ENCODE measurements at regions not wholly inside any gene's neighbourhood (a gene's known extent, or its start where the extent isn't known, plus 50 kb on each side); places are given as distances from the start of the nearest gene placed in this dataset.

DNA sequence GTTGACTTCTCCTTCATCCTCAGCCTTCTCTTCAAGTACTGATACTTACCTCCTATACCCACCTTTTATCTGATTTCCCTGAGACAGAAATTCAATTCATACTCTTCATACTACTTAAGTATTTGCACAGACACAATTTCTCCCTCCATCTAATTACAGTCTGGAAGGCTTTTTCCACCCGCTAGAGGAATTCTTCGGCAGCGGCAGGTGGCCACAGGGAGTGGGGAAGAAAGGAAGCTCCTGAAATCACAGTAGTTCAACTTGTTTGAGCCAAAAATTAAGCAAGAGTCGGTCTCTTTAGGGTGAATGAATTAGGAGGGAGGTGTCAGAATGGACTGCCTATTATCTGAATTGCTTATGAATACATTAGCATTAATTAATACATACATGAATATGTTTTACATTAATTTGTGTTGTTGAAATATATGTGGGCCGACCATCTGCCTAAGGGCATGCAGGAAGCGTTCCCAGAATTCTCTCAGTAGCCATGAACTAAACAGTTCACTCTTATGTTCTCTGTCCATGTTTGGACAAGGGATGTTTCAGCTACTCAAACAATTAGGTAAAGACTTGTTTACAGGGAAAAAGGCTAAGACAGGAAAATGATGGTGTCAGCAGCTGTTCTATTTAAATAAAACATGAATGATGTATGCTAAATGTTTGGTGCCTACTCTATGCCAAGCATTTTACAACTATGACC, 101.4 kb upstream of the SMARCA2 start:
- no peak for TF ChIP-seq POLR2A (IDR thresholded peaks at IDR 0.05)
- TF ChIP-seq, protein P1, sequence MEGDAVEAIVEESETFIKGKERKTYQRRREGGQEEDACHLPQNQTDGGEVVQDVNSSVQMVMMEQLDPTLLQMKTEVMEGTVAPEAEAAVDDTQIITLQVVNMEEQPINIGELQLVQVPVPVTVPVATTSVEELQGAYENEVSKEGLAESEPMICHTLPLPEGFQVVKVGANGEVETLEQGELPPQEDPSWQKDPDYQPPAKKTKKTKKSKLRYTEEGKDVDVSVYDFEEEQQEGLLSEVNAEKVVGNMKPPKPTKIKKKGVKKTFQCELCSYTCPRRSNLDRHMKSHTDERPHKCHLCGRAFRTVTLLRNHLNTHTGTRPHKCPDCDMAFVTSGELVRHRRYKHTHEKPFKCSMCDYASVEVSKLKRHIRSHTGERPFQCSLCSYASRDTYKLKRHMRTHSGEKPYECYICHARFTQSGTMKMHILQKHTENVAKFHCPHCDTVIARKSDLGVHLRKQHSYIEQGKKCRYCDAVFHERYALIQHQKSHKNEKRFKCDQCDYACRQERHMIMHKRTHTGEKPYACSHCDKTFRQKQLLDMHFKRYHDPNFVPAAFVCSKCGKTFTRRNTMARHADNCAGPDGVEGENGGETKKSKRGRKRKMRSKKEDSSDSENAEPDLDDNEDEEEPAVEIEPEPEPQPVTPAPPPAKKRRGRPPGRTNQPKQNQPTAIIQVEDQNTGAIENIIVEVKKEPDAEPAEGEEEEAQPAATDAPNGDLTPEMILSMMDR (IDR thresholded peaks at IDR 0.05): no peak

Measured in transverse colon (tissue), 3 donors.